ENCODE measurements at regions not wholly inside any gene's neighbourhood (a gene's known extent, or its start where the extent isn't known, plus 50 kb on each side); places are given as distances from the start of the nearest gene placed in this dataset.

DNA sequence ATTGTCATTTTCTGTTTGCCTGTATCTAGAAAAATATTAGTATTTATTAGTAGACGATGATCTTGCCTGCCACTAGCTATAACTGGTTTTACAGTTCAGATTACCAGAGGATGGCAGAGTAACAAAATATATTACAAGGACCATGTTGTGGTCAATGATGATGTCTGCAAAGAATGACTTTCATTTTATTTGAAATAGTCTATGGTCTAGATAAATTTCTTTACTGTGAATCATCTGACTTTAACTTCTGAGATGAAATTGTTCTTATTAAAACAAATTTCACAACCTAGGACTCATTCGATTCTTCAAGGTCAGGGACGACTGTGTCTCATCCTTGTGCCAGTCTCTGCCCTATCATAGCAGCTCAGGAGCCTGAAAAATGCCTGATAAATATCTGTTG is 637.8 kb upstream of the KLF12 start:
- no peak for DNase-seq (ENCODE audit: extremely low spot score in 2 of 2)
- no peak for TF ChIP-seq POLR2A (IDR thresholded peaks at IDR 0.05)
- no peak for TF ChIP-seq POLR2AphosphoS5 (IDR thresholded peaks at IDR 0.05; ENCODE audit: insufficient read depth in 1 of 2, low read depth in 1 of 2)
- TF ChIP-seq, protein P1, sequence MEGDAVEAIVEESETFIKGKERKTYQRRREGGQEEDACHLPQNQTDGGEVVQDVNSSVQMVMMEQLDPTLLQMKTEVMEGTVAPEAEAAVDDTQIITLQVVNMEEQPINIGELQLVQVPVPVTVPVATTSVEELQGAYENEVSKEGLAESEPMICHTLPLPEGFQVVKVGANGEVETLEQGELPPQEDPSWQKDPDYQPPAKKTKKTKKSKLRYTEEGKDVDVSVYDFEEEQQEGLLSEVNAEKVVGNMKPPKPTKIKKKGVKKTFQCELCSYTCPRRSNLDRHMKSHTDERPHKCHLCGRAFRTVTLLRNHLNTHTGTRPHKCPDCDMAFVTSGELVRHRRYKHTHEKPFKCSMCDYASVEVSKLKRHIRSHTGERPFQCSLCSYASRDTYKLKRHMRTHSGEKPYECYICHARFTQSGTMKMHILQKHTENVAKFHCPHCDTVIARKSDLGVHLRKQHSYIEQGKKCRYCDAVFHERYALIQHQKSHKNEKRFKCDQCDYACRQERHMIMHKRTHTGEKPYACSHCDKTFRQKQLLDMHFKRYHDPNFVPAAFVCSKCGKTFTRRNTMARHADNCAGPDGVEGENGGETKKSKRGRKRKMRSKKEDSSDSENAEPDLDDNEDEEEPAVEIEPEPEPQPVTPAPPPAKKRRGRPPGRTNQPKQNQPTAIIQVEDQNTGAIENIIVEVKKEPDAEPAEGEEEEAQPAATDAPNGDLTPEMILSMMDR (IDR thresholded peaks at IDR 0.05) = no peak

DNA sequence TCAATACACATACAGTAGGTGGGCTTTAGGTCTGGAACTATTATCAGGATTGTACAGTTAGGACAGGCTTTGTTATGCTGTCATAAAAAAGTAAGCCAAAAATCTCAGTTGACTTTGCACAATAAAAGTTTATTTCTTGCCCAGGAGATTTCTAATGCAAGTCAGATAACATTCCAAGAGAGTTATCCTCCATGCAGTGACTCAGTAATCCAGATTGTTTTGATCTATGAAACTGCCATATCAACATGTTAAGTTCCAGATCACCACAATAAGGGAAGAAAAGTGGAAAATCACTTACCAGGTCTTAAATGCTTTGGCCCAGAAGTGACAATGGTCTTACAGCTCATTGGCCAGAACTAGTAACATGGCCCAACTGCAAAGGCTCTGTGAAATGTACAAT is 636.2 kb upstream of the KLF12 start:
- TF ChIP-seq, protein P1 (IDR thresholded peaks at IDR 0.05) = no peak
- TF ChIP-seq POLR2AphosphoS5 (IDR thresholded peaks at IDR 0.05; ENCODE audit: insufficient read depth in 1 of 2, low read depth in 1 of 2) (no peak), POLR2A (IDR thresholded peaks at IDR 0.05) (no peak)
- no peaks in the 10 kb centered on the region for H3K4me1 ChIP-seq
- H3K27me3 ChIP-seq = no peaks in the 10 kb centered on the region
- no peak overlapping the region for H3K27ac ChIP-seq
- DNase-seq (ENCODE audit: extremely low spot score in 2 of 2) = no peak
- H3K4me3 ChIP-seq = no peak overlapping the region
- intact Hi-C loops (cut with DNase I) = no loop called here
- H3K36me3 ChIP-seq = no peaks in the 10 kb centered on the region
- H3K9me3 ChIP-seq = no peaks in the 10 kb centered on the region

More for the DNA sequence above, 637.8 kb upstream of the KLF12 start:
- no peaks in the 10 kb centered on the region for H3K4me1 ChIP-seq
- no peak overlapping the region for H3K4me3 ChIP-seq
- no peaks in the 10 kb centered on the region for H3K27me3 ChIP-seq
- no peaks in the 10 kb centered on the region for H3K36me3 ChIP-seq
- H3K27ac ChIP-seq = no peak overlapping the region
- intact Hi-C loops (cut with DNase I) = no loop called here
- H3K9me3 ChIP-seq = no peaks in the 10 kb centered on the region

DNA sequence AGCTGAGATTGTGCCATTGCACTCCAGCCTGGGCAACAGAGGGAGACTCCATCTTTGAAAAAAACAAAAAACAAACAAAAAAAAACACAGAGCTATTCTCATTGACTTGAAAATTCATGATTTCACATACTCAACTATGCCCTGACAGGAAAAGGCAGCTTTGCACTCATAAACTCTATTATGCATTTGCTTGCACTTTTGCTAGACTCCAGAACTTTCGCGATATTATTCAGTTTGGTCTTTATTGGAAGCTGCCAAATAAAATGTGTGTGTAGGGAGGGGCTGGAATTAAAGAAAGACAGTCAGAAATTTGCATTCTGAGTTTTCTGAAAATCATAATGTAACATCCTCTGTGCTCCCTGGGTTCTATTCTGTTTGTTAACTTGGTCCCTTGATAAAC is 635.1 kb upstream of the KLF12 start:
- Histone ChIP-seq H3K27me3 (no peaks in the 10 kb centered on the region), H3K27ac (no peak overlapping the region), H3K4me3 (no peak overlapping the region), H3K36me3 (no peaks in the 10 kb centered on the region), H3K4me1 (no peaks in the 10 kb centered on the region), H3K9me3 (no peaks in the 10 kb centered on the region)
- intact Hi-C loops (cut with DNase I) = no loop called here
- TF ChIP-seq, protein P1 (IDR thresholded peaks at IDR 0.05) = no peak
- TF ChIP-seq POLR2AphosphoS5 (IDR thresholded peaks at IDR 0.05; ENCODE audit: insufficient read depth in 1 of 2, low read depth in 1 of 2) (no peak), POLR2A (IDR thresholded peaks at IDR 0.05) (no peak)
- DNase-seq (ENCODE audit: extremely low spot score in 2 of 2) = no peak

DNA sequence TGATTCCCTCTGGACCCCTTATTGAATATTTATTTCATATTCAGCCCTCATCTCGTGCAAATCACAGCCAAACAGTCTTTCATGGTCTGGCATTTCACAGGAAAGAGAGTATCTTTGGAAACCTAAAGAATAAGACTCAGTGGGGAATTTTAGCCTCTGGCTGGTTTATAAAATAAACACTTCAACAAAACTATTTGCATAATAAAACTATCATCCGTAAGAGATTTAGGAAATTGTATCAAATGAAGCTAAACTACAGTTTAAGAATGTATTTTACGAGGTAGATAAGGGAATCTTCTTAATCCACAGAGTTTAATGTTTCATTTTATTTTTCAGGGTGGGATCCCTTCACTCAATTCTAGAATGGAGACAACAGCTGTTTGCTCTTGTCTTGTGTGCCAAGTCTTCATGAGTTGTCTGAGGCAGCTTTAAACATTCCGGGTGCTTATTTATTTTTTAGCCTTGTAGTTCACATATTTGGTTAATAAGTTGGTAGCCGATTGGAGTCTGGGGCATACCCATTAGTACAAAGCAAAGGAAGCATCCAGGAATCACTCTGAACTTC is 634.4 kb upstream of the KLF12 start:
- no peaks in the 10 kb centered on the region for H3K36me3 ChIP-seq
- H3K27ac ChIP-seq = no peak overlapping the region
- no peak for DNase-seq (ENCODE audit: extremely low spot score in 2 of 2)
- H3K9me3 ChIP-seq = no peaks in the 10 kb centered on the region
- no peaks in the 10 kb centered on the region for H3K4me1 ChIP-seq
- H3K4me3 ChIP-seq = no peak overlapping the region
- intact Hi-C loops (cut with DNase I) = no loop called here
- TF ChIP-seq POLR2AphosphoS5 (IDR thresholded peaks at IDR 0.05; ENCODE audit: insufficient read depth in 1 of 2, low read depth in 1 of 2) = no peak
- TF ChIP-seq, protein P1 (IDR thresholded peaks at IDR 0.05) = no peak
- TF ChIP-seq POLR2A (IDR thresholded peaks at IDR 0.05) = no peak
- no peaks in the 10 kb centered on the region for H3K27me3 ChIP-seq

DNA sequence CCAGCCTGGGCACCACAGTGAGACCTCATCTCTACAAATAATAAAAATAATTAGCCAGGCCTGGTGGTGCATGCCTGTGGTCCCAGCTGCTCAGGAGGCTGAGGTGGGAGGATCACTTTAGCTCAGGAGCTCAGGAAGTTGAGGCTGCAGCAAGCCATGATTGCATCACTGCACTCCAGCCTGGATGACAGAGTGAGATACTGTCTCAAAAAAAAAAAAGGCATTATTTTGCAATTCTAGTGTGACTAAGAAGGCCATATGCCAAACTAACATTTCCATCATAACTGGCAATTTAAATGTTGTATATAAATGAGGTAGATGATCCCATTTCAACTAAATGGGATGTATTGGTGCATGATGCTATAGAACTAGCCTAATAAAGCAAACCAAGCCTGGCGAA is 632.8 kb upstream of the KLF12 start:
- Histone ChIP-seq H3K27ac (no peak overlapping the region), H3K9me3 (no peaks in the 10 kb centered on the region), H3K27me3 (no peaks in the 10 kb centered on the region), H3K36me3 (no peaks in the 10 kb centered on the region), H3K4me3 (no peak overlapping the region), H3K4me1 (no peaks in the 10 kb centered on the region)
- TF ChIP-seq POLR2A (IDR thresholded peaks at IDR 0.05) (no peak), POLR2AphosphoS5 (IDR thresholded peaks at IDR 0.05; ENCODE audit: insufficient read depth in 1 of 2, low read depth in 1 of 2) (no peak)
- TF ChIP-seq, protein P1 (IDR thresholded peaks at IDR 0.05) = no peak
- no peak for DNase-seq (ENCODE audit: extremely low spot score in 2 of 2)
- intact Hi-C loops (cut with DNase I) = no loop called here
